ENCODE measurements at regions not wholly inside any gene's neighbourhood (a gene's known extent, or its start where the extent isn't known, plus 50 kb on each side); places are given as distances from the start of the nearest gene placed in this dataset.

- TF ChIP-seq AEBP2 (tag by site-specific recombination; IDR thresholded peaks at IDR 0.05; ENCODE audit: borderline replicate concordance) = no peak
- peak; percentile 40; the same call in 1 of the 2 replicates for TF ChIP-seq ZNF629 (tag by site-specific recombination; IDR thresholded peaks at IDR 0.05)
- no peak for TF ChIP-seq ZNF221 (tag by site-specific recombination; IDR thresholded peaks at IDR 0.05; ENCODE audit: borderline replicate concordance)
- TF ChIP-seq KLF9 (tag by site-specific recombination; IDR thresholded peaks at IDR 0.05; ENCODE audit: low read depth) = no peak
- TF ChIP-seq ZFP37 (tag by site-specific recombination; IDR thresholded peaks at IDR 0.05) = no peak
- peak; percentile 92 for TF ChIP-seq MYNN (tag by site-specific recombination; IDR thresholded peaks at IDR 0.05; ENCODE audit: borderline replicate concordance)
- no peak for TF ChIP-seq ZNF324 (tag by site-specific recombination; IDR thresholded peaks at IDR 0.05)
- peak; percentile 39; the same call in 1 of the 2 replicates for TF ChIP-seq ZXDB (tag by site-specific recombination; IDR thresholded peaks at IDR 0.05)
- peak; percentile 88 for TF ChIP-seq GFI1B (tag by site-specific recombination; IDR thresholded peaks at IDR 0.05)
- TF ChIP-seq ZNF473 (tag by site-specific recombination; IDR thresholded peaks at IDR 0.05) = no peak
- TF ChIP-seq TRIM28 (IDR thresholded peaks at IDR 0.05; ENCODE audit: borderline replicate concordance, low read length) = no peak
Observed at GRCh38 chr3:159865041-159865579, 123.5 kb upstream of the IL12A start (continued).

- POLR2A ChIA-PET = no interaction called here
- no peak for TF ChIP-seq ELK4 (IDR thresholded peaks at IDR 0.05; ENCODE audit: borderline replicate concordance, low read depth, low read length)
- 0 out of 2 replicates have a peak, but pooled peaks have one; percentile 38 for TF ChIP-seq SCRT1 (tag by site-specific recombination; IDR thresholded peaks at IDR 0.05; ENCODE audit: borderline replicate concordance)
- no peak for TF ChIP-seq EGR2 (tag by site-specific recombination; IDR thresholded peaks at IDR 0.05; ENCODE audit: low read depth)
- TF ChIP-seq ZNF24 (tag by site-specific recombination; IDR thresholded peaks at IDR 0.05) = no peak
- TF ChIP-seq ZNF654 (tag by site-specific recombination; IDR thresholded peaks at IDR 0.05; ENCODE audit: low read depth) = no peak
- no peak for TF ChIP-seq ZNF211 (tag by site-specific recombination; IDR thresholded peaks at IDR 0.05; ENCODE audit: low read depth)
- no peak for TF ChIP-seq ZNF174 (tag by site-specific recombination; IDR thresholded peaks at IDR 0.05)
- TF ChIP-seq ZBTB21 (tag by site-specific recombination; IDR thresholded peaks at IDR 0.05) = no peak
- peak; percentile 69; the same call in 1 of the 2 replicates for TF ChIP-seq BCL11B (tag by site-specific recombination; IDR thresholded peaks at IDR 0.05; ENCODE audit: low read depth)
- no peak for TF ChIP-seq ZNF664 (tag by site-specific recombination; IDR thresholded peaks at IDR 0.05)
- TF ChIP-seq FEZF1 (tag by site-specific recombination; IDR thresholded peaks at IDR 0.05) = peak; percentile 86
- TF ChIP-seq ZNF311 (tag by site-specific recombination; IDR thresholded peaks at IDR 0.05; ENCODE audit: borderline replicate concordance) = no peak
- TF ChIP-seq KLF16 (tag by site-specific recombination; IDR thresholded peaks at IDR 0.05) = no peak
- no peak for TF ChIP-seq ZNF777 (tag by site-specific recombination; IDR thresholded peaks at IDR 0.05; ENCODE audit: borderline replicate concordance)
- no peak for TF ChIP-seq ZSCAN30 (tag by site-specific recombination; IDR thresholded peaks at IDR 0.05)
- TF ChIP-seq, protein P1, sequence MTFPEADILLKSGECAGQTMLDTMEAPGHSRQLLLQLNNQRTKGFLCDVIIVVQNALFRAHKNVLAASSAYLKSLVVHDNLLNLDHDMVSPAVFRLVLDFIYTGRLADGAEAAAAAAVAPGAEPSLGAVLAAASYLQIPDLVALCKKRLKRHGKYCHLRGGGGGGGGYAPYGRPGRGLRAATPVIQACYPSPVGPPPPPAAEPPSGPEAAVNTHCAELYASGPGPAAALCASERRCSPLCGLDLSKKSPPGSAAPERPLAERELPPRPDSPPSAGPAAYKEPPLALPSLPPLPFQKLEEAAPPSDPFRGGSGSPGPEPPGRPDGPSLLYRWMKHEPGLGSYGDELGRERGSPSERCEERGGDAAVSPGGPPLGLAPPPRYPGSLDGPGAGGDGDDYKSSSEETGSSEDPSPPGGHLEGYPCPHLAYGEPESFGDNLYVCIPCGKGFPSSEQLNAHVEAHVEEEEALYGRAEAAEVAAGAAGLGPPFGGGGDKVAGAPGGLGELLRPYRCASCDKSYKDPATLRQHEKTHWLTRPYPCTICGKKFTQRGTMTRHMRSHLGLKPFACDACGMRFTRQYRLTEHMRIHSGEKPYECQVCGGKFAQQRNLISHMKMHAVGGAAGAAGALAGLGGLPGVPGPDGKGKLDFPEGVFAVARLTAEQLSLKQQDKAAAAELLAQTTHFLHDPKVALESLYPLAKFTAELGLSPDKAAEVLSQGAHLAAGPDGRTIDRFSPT (tag by site-specific recombination; IDR thresholded peaks at IDR 0.05) = peak; percentile 82
- no peak for TF ChIP-seq ZNF585B (tag by site-specific recombination; IDR thresholded peaks at IDR 0.05)
- no peak for TF ChIP-seq ZNF658 (tag by site-specific recombination; IDR thresholded peaks at IDR 0.05)
- no peak for TF ChIP-seq ZSCAN4 (tag by site-specific recombination; IDR thresholded peaks at IDR 0.05)
- TF ChIP-seq ZNF529 (tag by site-specific recombination; IDR thresholded peaks at IDR 0.05; ENCODE audit: insufficient replicate concordance) = no peak
- TF ChIP-seq GLI2 (tag by site-specific recombination; IDR thresholded peaks at IDR 0.05; ENCODE audit: borderline replicate concordance, low read depth) = 0 out of 2 replicates have a peak, but pooled peaks have one; percentile 11
- no peak for TF ChIP-seq ZNF10 (tag by site-specific recombination; IDR thresholded peaks at IDR 0.05)
Observed at GRCh38 chr3:159866201-159866746, 122.4 kb upstream of the IL12A start.

More at GRCh38 chr3:159866201-159866746, 122.4 kb upstream of the IL12A start:
- H3K4me3 ChIP-seq (ENCODE audit: low read depth, low read length) = no peak overlapping the region
- peak overlapping the region; percentile 70 for H3K27ac ChIP-seq (ENCODE audit: extremely low read depth, low read depth, low read length)
- CTCF ChIA-PET = interaction anchor here (1.0 to 1.7 kb wide), 4 partner anchors 18 to 137 kb away, joined by 3 to 10 read pairs (median 5); partner anchors contain the start of gene IL12A
- H3K36me3 ChIP-seq (ENCODE audit: control insufficient read depth in 2 of 2, insufficient read depth in 1 of 2, low read length in 2 of 2) = peaks cover 0 to 10% of the 10 kb centered on the region in 2 experiments; a peak in 1 of 3 replicates
- H3K4me1 ChIP-seq (ENCODE audit: control insufficient read depth, insufficient read depth, low read length) = peaks cover 17% of the 10 kb centered on the region; the same call in 1 of the 2 replicates
- H3K9me3 ChIP-seq (ENCODE audit: control insufficient read depth, insufficient read depth, low read depth, low read length) = no peaks in the 10 kb centered on the region

All from HEK293 (cell line).